ENCODE measurements at regions not wholly inside any gene's neighbourhood (a gene's known extent, or its start where the extent isn't known, plus 50 kb on each side); places are given as distances from the start of the nearest gene placed in this dataset.
"Not testable (repeated sequence)": the region's sequence is repeated elsewhere in the genome, so short reads cannot be mapped to it uniquely, and the experiment has no call there.

DNA sequence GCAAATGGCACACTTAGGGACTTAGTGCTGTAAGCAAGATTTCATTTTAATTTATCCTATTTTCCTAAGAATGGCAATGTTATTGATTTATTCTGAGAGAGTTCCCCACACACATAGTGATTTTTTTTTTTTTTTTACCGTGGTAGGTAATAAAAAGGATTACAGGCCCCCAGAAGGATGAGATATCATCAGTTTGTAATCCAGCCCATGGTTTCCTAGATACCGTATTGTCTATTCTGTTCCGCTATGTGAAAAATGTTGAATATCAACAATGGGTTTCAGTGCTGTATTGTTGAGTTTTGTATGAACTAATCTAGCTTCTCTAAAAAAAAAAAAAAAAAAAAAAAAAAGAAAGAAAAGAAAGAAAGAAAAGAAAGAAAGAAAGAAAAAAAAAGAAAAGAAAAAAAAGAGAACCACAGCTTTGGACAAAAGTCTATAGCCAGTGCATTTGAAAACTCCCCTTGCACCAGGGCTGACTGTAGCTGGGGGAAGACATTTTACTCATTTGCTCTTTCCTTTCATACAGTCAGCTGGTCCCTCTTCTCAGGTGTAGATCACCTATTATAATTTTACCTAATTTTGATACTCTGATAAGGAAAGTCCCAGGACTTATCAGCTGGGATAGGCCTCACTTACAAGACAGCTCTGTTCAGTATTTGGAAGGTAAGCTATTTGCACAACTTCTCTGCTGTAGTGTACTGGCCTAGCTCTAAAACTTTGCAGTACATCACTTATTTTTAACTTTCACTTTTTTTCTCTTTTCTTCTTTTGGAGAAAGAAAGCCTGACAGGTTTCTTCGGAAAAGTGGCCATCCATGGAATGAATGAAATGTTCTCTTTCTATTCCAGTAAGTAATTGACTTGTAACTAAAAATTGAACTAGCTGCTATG is 101.4 kb upstream of the SOX2 start:
- no peak for DNase-seq (ENCODE audit: low spot score)
- intact Hi-C loops (cut with DNase I): no loop called here

- DNase-seq (ENCODE audit: low spot score): no peak
- intact Hi-C loops (cut with DNase I): no loop called here
Measured at GRCh38 chr3:181609030-181609767, 102.5 kb upstream of the SOX2 start.

DNA sequence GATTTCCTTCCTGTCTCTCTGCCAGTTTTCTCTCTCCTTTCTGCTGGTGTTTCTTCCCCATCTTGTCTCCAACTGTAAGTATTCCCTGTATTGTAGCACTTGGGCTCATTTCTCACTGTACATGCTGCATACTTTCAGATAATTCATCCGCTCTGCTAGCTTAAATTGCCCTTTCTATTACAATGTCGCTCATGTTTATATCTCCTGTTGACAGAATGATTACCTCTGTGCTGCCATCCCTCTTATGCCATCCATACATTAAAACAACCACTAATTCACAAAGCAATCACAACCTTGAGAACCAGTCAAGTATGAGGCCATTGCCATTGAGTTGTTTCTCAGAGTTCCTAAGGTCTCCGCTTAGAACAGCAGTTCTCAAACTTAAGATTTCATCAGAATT is 107.5 kb upstream of the SOX2 start:
- intact Hi-C loops (cut with DNase I): no loop called here
- DNase-seq (ENCODE audit: low spot score): no peak

GRCh38 chr3:181596126-181596525 is 115.6 kb upstream of the SOX2 start:
- intact Hi-C loops (cut with DNase I): no loop called here
- DNase-seq (ENCODE audit: low spot score): no peak

- intact Hi-C loops (cut with DNase I); DNase-seq (ENCODE audit: low spot score): not testable (repeated sequence)
Measured at GRCh38 chr3:181590939-181591338, 120.8 kb upstream of the SOX2 start.

DNA sequence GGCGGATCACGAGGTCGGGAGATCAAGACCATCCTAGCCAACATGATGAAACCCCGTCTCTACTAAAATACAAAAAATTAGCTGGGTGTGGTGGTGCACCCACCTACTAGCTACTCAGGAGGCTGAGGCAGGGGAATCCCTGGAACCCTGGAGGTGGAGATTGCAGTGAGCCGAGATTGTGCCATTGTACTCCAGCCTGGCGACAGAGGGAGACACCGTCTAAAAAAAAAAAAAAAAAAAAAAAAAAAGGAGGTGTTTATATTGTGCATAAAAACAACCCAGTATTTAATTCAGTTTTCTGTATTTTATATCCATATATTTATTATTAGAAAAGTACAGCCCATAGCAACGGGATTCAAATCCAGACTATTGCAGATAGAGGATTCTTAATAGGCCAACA is 129.1 kb upstream of the SOX2 start:
- intact Hi-C loops (cut with DNase I): no loop called here
- no peak for DNase-seq (ENCODE audit: low spot score)

DNA sequence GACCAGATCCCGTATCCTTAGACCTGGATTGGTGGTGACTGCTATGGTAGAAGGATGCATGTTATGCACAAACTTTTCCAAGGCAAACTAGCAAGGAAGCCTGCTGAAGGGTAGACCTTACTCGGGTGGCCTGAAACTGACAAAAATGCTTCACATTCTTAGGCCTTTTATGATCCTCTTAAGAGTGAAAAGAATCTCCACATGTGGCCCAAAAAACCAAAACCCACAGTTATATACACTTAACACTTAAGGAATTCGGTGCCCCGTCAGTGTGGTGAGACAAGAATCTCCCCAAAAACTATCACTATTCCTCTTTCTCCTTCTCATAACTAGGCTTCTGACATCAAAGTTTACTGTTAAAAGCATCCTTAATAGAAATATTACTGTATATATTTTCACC is 130.1 kb upstream of the SOX2 start:
- no peak for DNase-seq (ENCODE audit: low spot score)
- intact Hi-C loops (cut with DNase I): no loop called here

GRCh38 chr3:181578743-181579142 is 133.0 kb upstream of the SOX2 start:
- DNase-seq (ENCODE audit: low spot score): no peak
- intact Hi-C loops (cut with DNase I): no loop called here

GRCh38 chr3:181572432-181572831 is 139.3 kb upstream of the SOX2 start:
- intact Hi-C loops (cut with DNase I): no loop called here
- DNase-seq (ENCODE audit: low spot score): no peak

GRCh38 chr3:181570472-181570871 is 141.3 kb upstream of the SOX2 start:
- intact Hi-C loops (cut with DNase I): no loop called here
- no peak for DNase-seq (ENCODE audit: low spot score)

DNA sequence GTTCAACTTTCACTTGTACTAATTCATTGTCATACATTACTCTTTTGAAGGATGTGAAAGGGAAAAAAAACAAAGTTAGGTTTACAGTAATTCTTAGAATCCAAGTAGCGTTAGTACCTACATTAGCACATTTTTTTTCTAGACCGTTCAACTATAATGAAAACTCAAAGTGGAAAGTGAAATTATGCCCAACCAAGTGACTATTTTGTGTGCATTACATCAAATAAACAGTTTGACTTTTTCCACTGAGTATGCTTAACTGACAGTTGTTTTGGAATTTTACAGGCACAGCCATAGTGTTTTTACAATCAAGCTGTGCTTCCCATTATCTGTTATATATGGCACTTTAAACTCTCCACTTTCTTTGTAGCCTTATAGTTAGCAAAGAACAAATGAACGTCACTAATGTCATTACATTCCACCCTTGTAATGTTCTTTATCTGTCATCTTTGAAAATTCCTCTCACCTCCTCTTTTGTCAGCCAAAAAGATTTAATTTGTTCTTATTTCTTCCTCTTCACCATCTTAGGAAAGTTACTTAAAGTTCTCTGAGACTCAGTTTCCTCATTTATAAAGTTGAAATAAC is 142.3 kb upstream of the SOX2 start:
- intact Hi-C loops (cut with DNase I): no loop called here
- DNase-seq (ENCODE audit: low spot score): no peak

- no peak for DNase-seq (ENCODE audit: low spot score)
- intact Hi-C loops (cut with DNase I): no loop called here
Measured at GRCh38 chr3:181568693-181569092, 143.0 kb upstream of the SOX2 start.

- no peak for DNase-seq (ENCODE audit: low spot score)
- intact Hi-C loops (cut with DNase I): no loop called here
Measured at GRCh38 chr3:181568248-181568647, 143.5 kb upstream of the SOX2 start.

- intact Hi-C loops (cut with DNase I): no loop called here
- no peak for DNase-seq (ENCODE audit: low spot score)
Measured at GRCh38 chr3:181567311-181568075, 144.2 kb upstream of the SOX2 start.

DNA sequence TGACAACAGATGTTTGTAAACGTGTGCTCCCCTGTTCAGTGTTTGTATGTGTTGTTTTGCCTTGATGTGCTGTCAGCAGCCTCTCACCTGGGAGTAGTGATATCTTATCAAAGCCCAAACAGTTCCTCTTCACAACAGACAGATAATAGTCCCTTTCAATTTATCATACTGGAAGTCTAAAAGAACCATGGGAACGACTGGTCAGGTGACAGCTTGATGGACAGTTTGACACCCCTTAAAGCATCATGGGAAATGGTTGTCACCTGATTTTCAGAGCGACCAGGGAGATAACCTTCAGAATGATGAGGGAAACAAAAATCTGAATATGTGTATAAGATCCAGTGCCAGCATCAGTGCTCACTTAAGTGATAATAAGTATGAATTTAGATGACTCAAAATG is 146.3 kb upstream of the SOX2 start:
- intact Hi-C loops (cut with DNase I): no loop called here

DNA sequence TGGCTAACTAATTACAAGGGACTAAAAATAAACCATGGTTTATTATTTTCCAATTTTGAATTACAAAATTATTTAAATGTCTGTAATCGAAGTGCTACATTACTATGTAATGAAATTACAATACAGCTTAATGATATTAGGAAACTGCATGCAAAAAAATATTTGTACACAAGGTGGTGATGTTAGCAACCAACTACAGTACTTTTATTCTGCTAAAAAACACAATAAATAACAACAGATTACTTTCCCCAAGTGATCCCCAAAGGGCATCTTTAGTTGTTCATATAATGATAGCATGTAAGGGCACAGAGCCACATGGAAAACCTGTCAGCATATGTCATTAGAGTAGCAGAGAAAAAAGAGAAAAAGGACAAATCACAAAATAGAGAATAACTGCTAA is 147.5 kb upstream of the SOX2 start:
- DNase-seq (ENCODE audit: low spot score): no peak
- intact Hi-C loops (cut with DNase I): no loop called here

More for the DNA sequence above, 146.3 kb upstream of the SOX2 start:
- DNase-seq (ENCODE audit: low spot score): no peak

GRCh38 chr3:181561139-181562031 is 150.3 kb upstream of the SOX2 start:
- intact Hi-C loops (cut with DNase I): no loop called here
- DNase-seq (ENCODE audit: low spot score): no peak

- intact Hi-C loops (cut with DNase I): loop anchor here (5.0 kb wide), 1 partner anchor 197 kb away; no protein-coding TSS in a partner anchor
- no peak for DNase-seq (ENCODE audit: low spot score)
Measured at GRCh38 chr3:181558870-181559269, 152.9 kb upstream of the SOX2 start.

DNA sequence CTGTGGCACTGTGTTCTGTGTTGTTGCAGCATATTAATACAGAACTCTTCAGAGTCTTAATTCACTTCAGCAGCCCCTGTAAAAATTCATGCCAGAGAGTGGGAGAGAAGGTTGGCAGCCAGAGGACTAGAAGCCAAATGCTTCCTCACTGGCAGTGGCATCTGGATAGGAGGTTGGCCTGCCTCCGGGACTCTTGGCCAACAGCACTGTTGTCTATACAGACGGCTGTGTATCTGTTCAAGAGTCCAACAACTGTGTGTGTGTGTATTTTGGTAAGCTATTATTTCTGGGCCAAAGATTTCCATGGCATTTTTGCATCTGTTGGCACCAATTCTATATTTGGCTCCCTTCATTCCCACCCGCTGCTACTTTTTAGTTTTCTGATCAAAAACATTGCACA is 156.0 kb upstream of the SOX2 start:
- DNase-seq (ENCODE audit: low spot score): no peak
- intact Hi-C loops (cut with DNase I): loop anchor here (5.0 kb wide), 1 partner anchor 193 kb away; no protein-coding TSS in a partner anchor
